ENCODE measurements at regions not wholly inside any gene's neighbourhood (a gene's known extent, or its start where the extent isn't known, plus 50 kb on each side); places are given as distances from the start of the nearest gene placed in this dataset.

GRCh38 chr1:17895401-17895800 lies 140.3 kb downstream of the ACTL8 start:
- TF ChIP-seq TCF7L2 (IDR thresholded peaks at IDR 0.05; ENCODE audit: borderline replicate concordance, extremely low read depth, insufficient read depth, insufficient read length) (no peak), CTCF (IDR thresholded peaks at IDR 0.05 in 2 of 3, conservative IDR thresholded peaks at IDR 0.05 in 1 of 3; ENCODE audit: borderline replicate concordance in 1 of 3, insufficient read depth in 1 of 3, low read depth in 2 of 3, low read length in 2 of 3) (no peak), POLR2A (IDR thresholded peaks at IDR 0.05; ENCODE audit: borderline replicate concordance, extremely low read depth, insufficient read depth, insufficient read length) (no peak), ELF1 (IDR thresholded peaks at IDR 0.05; ENCODE audit: borderline replicate concordance, low read depth) (no peak), POLR2AphosphoS5 (IDR thresholded peaks at IDR 0.05; ENCODE audit: low read depth, low read length) (no peak), EGR1 (IDR thresholded peaks at IDR 0.05; ENCODE audit: low read depth) (no peak), SIN3A (IDR thresholded peaks at IDR 0.05; ENCODE audit: low read depth) (no peak)

Measured in HCT116 (cell line).